Keratinocyte (primary cell): ENCODE measurements at regions not wholly inside any gene's neighbourhood (a gene's known extent, or its start where the extent isn't known, plus 50 kb on each side); places are given as distances from the start of the nearest gene placed in this dataset.

Source experiments
- DNase-seq: peaks from one replicate; pipeline ENCODE4 v3.0.0-alpha.2; 2011; ENCODE audit warnings: low read depth, missing footprints, low spot score
- FAIRE-seq: peaks from 2 replicates; lab custom pipeline; 2011; peaks lifted over from hg19 to GRCh38; lab: Jason Lieb, UNC
- H2AFZ ChIP-seq: 2 replicates; pipeline ENCODE4 v1.6.0; 2012; ENCODE audit warnings: low read length, control low read depth, inconsistent platforms; ENCODE audit not compliant: control insufficient read depth
- H3K27ac ChIP-seq: 2 replicates; pipeline ENCODE4 v1.5.1; 2011; ENCODE audit warnings: low read length; ENCODE audit not compliant: control insufficient read depth, insufficient read depth
- H3K27me3 ChIP-seq: 3 replicates; pipeline ENCODE4 v1.6.0; 2011; ENCODE audit warnings: low read length; ENCODE audit not compliant: control insufficient read depth, insufficient read depth; ENCODE audit errors: extremely low read depth
- H3K36me3 ChIP-seq, 2 experiments: 2 replicates in 1 of 2; 3 replicates in 1 of 2; pipeline ENCODE4 v1.5.1; 2011; ENCODE audit warnings: low read length in 2 of 2, mild to moderate bottlenecking in 1 of 2; ENCODE audit not compliant: control insufficient read depth in 2 of 2, insufficient read depth in 2 of 2; ENCODE audit errors: extremely low read depth in 1 of 2
- H3K4me1 ChIP-seq: 3 replicates; pipeline ENCODE4 v1.5.1; 2011; ENCODE audit warnings: low read length; ENCODE audit not compliant: control insufficient read depth, insufficient read depth; ENCODE audit errors: extremely low read depth
- H3K4me2 ChIP-seq: 3 replicates; pipeline ENCODE4 v1.6.0; 2011; ENCODE audit warnings: low read depth, low read length; ENCODE audit not compliant: control insufficient read depth, insufficient read depth; ENCODE audit errors: extremely low read depth
- H3K4me3 ChIP-seq, 3 experiments: fragments of 200-600 bp in 1 of 3; sonication (generic) in 1 of 3; 2 replicates in 2 of 3; 3 replicates in 1 of 3; pipeline ENCODE4 v1.5.1; 2011 to 2016; ENCODE audit warnings: low read length in 3 of 3, mild to moderate bottlenecking in 3 of 3, control low read depth in 2 of 3, inconsistent platforms in 1 of 3, low read depth in 1 of 3, mixed read lengths in 1 of 3, mixed run types in 1 of 3, moderate library complexity in 1 of 3; ENCODE audit not compliant: control insufficient read depth in 2 of 3, insufficient read depth in 2 of 3; ENCODE audit errors: extremely low read depth in 1 of 3
- H3K79me2 ChIP-seq: 2 replicates; pipeline ENCODE4 v1.6.0; 2012; ENCODE audit warnings: low read length; ENCODE audit not compliant: control insufficient read depth, insufficient read depth
- H3K9ac ChIP-seq: 3 replicates; pipeline ENCODE4 v1.6.0; 2011; ENCODE audit warnings: low read length; ENCODE audit not compliant: control insufficient read depth, insufficient read depth; ENCODE audit errors: extremely low read depth
- H3K9me1 ChIP-seq: 3 replicates; pipeline ENCODE4 v1.6.0; 2011; ENCODE audit warnings: low read length; ENCODE audit not compliant: control insufficient read depth, insufficient read depth; ENCODE audit errors: extremely low read depth
- H3K9me3 ChIP-seq: 2 replicates; pipeline ENCODE4 v1.5.1; 2012; ENCODE audit warnings: low read depth, low read length; ENCODE audit not compliant: control insufficient read depth
- H4K20me1 ChIP-seq: 3 replicates; pipeline ENCODE4 v1.6.0; 2011; ENCODE audit warnings: low read length; ENCODE audit not compliant: control insufficient read depth, insufficient read depth; ENCODE audit errors: extremely low read depth
- CTCF ChIP-seq, 3 experiments: IDR thresholded peaks in 1 of 3; conservative IDR thresholded peaks in 1 of 3; optimal IDR thresholded peaks in 1 of 3; 2 replicates in 2 of 3; 3 replicates in 1 of 3; pipeline versions ENCODE3 to v1.5.1; 2011; ENCODE audit warnings: low read length in 3 of 3, mild to moderate bottlenecking in 3 of 3, moderate library complexity in 2 of 3, control low read depth in 1 of 3, inconsistent platforms in 1 of 3; ENCODE audit not compliant: insufficient read depth in 2 of 3; ENCODE audit errors: extremely low read depth in 1 of 3
- EZH2 ChIP-seq: IDR thresholded peaks from one replicate; pipeline ENCODE4 v1.6.1; 2012; ENCODE audit warnings: inconsistent platforms, mild to moderate bottlenecking, low read length, moderate library complexity
- dilution Hi-C: fragments of 300-500 bp; cut with MboI; formaldehyde crosslinking; loops from one replicate; pipeline ENCODE4 v1.7.0; 2020; ENCODE audit warnings: low sequenced_read_pairs; ENCODE audit not compliant: extremely low pct_ligation_motif_present

GRCh38 chr1:229221106-229222019 is 49.5 kb upstream of the RAB4A start:
- Histone ChIP-seq H3K36me3 (no peaks in the 10 kb centered on the region), H3K9ac (no peak overlapping the region), H3K27me3 (no peaks in the 10 kb centered on the region), H3K79me2 (no peaks in the 10 kb centered on the region), H2AFZ (no peak overlapping the region), H4K20me1 (no peaks in the 10 kb centered on the region), H3K4me2 (no peak overlapping the region), H3K27ac (no peak overlapping the region), H3K9me3 (no peaks in the 10 kb centered on the region), H3K4me1 (peaks cover 14% of the 10 kb centered on the region), H3K9me1 (no peaks in the 10 kb centered on the region), H3K4me3 (no peak overlapping the region)
- dilution Hi-C loops: no loop called here
- no peak for FAIRE-seq
- TF ChIP-seq CTCF (optimal IDR thresholded peaks at IDR 0.05 in 1 of 3, IDR thresholded peaks at IDR 0.05 in 1 of 3, conservative IDR thresholded peaks at IDR 0.05 in 1 of 3; ENCODE audit: extremely low read depth in 1 of 3, insufficient read depth in 2 of 3, low read length in 3 of 3) (no peak), EZH2 (no peak)
- DNase-seq: no peak
